NCI-H510A (cell line): ENCODE measurements at regions not wholly inside any gene's neighbourhood (a gene's known extent, or its start where the extent isn't known, plus 50 kb on each side); places are given as distances from the start of the nearest gene placed in this dataset.
"Not testable (repeated sequence)": the region's sequence is repeated elsewhere in the genome, so short reads cannot be mapped to it uniquely, and the experiment has no call there.

Experiments
- DNase-seq: peaks from one replicate; lab custom pipeline; 2025; lab: John Stamatoyannopoulos, UW

GRCh38 chr7:131147604-131148003 is 180.1 kb upstream of the MKLN1 start:
- no peak for DNase-seq

- DNase-seq, result no peak
Measured at GRCh38 chr7:131148258-131148657, 179.4 kb upstream of the MKLN1 start.

DNA sequence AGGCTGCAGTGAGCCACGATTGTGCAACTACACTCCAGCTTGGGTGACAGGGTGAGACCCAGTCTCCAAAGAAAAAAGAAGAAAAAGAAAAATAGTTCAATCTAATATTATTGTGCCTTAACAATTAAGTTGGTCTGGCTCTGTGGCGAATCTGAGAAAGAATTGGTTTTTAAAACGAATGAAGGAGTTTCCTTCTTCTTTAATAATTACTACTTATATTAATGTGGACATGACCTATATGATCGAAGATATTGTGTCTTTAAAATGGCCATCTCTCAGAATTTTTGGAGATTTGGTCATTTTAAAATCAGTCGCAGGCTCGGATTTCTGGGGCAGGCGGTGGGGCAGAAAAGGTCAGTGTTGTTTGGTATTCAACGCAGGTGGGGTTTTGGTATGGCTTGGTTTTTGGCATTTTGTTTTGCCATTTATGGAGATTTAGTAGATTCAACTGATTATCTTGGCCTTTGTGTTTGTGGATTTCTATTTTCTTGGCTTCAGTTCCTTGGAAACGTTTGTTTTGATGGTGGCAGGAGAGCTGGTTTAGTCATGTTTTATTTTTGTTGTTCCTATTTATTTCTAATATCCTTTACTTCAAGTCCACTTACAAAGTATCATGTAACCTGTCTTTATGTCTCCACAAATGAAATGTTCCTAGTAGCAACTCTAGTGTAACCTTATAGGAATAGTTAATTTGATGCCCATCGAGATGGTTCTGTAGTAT is 178.8 kb upstream of the MKLN1 start:
- no peak for DNase-seq

DNA sequence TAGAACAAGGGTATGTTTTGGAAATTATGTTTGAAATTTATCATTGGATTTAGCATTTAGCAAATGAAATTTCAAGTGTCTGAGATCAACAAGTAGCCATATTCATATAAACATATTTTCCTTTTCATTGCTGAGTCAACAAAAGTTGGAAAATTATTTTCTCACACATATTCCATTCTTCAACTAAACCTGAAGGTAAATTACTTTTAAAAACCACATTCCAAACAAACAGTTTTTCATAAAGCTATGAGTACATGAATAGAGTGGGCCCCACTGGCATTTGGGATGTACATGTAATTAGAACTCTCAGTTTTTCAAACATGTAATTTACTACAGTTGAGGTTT is 178.3 kb upstream of the MKLN1 start:
- DNase-seq, result no peak

DNA sequence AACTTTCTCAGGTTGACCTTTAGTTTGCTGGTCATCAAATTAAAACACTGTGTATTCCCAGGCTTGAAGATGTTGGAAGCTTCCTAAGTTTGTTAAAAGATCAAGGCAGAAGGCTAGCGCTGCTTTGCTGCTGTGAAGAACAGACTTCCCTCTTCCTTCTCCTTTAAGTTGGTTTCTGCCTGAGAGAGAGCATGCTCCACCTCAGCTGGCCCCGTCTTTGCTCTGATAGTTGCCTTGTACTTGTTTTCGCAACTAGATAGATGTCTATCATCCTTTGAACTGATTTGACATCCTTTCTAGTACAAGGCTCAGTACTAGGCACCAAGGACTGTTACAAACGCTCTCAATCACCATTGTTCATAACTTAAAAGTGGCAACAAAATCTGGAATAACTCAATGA is 177.8 kb upstream of the MKLN1 start:
- no peak for DNase-seq

GRCh38 chr7:131151034-131151433 is 176.6 kb upstream of the MKLN1 start:
- DNase-seq, result no peak

DNA sequence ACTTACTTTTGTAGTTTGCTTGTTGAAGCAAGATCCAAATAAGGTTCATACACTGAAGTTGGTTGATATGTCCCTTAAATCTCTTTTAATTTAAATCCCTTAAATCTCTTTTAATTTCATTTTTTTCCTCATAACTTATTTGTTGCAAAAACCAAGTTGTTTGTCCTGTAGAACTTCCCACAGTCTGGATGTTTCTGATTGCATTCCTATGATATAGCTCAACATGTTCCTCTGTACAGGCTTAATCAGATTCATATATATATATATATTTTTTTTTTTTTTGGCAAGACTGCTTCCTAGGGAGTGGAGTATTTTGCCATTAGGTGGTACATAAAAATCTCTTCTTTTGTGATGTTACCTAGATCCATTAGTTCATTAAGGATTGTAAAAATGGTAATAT is 174.9 kb upstream of the MKLN1 start:
- no peak for DNase-seq

DNA sequence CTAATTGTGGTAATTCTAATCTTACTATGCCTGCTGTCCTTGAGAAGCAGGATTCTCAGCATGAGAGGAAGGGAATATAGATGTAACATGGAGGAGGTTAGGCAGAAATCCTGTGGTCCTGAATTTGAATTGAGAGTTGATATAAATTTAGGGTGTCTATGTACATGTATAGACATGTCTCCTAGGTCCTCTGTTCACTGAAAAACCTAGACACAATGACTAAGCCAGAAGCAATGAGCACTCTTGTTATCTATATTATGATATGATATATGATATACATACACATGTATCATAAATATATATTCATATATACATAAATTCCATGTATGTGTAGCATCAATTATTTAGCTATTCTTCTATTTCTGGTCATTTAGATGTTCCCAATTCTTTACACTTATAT is 173.3 kb upstream of the MKLN1 start:
- no peak for DNase-seq

GRCh38 chr7:131157530-131158243 is 170.0 kb upstream of the MKLN1 start:
- no peak for DNase-seq

DNA sequence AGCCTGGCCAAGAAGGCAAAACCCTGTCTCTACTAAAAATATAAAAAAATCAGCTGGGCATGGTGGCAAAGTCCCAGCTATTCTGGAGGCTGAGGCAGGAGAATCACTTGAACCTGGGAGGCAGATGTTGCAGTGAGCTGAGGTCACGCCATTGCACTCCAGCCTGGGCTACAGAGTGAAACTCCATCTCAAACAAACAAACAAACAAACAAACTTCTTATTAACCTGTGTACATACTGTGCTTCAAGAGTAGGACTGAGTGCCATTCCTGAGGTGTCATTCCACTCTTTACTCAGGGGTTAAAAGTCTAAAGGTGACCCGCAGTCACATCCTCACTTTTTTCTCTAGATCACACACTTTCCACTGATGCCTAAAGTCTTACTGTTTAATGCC is 169.4 kb upstream of the MKLN1 start:
- not testable (repeated sequence) for DNase-seq

GRCh38 chr7:131159961-131160361 is 167.7 kb upstream of the MKLN1 start:
- DNase-seq, result no peak

- no peak for DNase-seq
Measured at GRCh38 chr7:131161103-131161502, 166.6 kb upstream of the MKLN1 start.

- DNase-seq, result no peak
Measured at GRCh38 chr7:131164025-131164925, 163.4 kb upstream of the MKLN1 start.

DNA sequence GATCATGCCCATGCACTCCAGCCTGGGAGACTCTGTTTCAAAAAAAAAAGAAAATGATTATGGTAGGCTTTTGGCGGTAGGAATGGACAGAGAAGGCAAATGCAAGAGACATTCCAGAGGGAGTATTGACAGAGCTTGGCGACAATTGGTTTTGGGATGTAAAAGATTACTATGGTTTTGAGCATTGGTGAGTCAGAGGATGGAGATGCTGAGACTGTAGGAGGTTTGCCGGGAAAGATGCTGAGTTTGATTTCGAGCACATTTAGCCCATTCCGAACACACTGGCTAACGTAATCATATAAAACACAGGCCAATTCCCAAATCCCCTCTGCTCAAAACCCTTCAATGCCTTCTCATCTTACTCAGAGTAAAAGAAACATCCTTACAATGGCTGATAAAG is 161.6 kb upstream of the MKLN1 start:
- DNase-seq, result no peak

GRCh38 chr7:131170440-131171271 is 157.0 kb upstream of the MKLN1 start:
- DNase-seq, result no peak

GRCh38 chr7:131173145-131173890 is 154.4 kb upstream of the MKLN1 start:
- DNase-seq, result no peak

DNA sequence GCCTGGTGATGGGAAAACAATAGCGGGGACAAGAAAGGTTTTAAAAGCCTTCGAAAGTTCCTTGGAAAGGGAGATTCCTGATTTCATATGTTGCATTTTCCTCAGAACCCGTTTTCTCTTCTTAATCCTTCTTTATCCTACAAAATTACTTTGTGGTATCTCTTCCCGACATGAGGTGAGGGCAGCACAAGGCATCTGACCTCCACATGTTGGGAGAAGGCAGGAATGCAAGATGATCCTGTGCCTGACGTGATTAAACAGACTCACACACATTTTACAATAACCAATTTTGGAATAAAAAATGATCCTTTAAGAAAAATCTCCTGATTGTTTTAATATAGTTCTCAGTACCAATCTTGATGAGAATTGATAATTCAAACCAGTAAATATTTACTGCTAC is 153.3 kb upstream of the MKLN1 start:
- no peak for DNase-seq

- DNase-seq, result no peak
Measured at GRCh38 chr7:131174855-131175254, 152.8 kb upstream of the MKLN1 start.

- DNase-seq, result no peak
Measured at GRCh38 chr7:131182446-131183058, 145.1 kb upstream of the MKLN1 start.

- DNase-seq, result no peak
Measured at GRCh38 chr7:131183072-131183471, 144.6 kb upstream of the MKLN1 start.

DNA sequence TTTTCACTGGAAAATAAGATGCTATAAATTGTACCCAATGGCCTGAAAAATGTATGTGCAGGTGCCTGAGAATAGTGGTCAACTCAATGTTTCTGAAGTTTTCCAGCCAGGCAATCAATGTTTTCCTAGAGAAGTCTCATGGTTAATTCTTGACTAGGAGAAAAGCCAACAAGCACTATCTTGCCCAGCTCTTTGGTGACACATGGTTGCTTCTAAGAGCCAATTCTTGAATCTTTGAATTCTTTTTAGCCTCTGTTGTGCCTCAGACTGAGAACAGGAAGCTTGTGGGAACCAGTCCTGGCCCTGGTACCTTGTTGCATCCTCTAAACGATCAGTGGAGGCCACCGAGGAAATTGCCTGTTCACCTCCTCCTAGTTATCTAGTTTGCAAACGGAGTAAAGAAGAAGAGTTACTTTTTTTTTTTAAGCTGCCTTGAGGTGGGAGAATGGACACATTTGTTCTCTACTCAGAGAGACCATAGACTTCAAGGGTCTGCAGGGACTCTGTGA is 144.0 kb upstream of the MKLN1 start:
- no peak for DNase-seq
